BLaER1 treated with 17β-estradiol and CSF1 and Interleukin-3, amounts not matched to agents 10 nM and 100 nM (cell line): ENCODE measurements at regions not wholly inside any gene's neighbourhood (a gene's known extent, or its start where the extent isn't known, plus 50 kb on each side); places are given as distances from the start of the nearest gene placed in this dataset.
A peak's percentile ranks its signal among the peaks of the same experiment; 100 is the strongest.

Experiments
- H3K27ac ChIP-seq, 11 experiments: shearing (Covaris generic); formaldehyde crosslinking; 2 replicates each; pipeline ENCODE4 v1.8.1; 2022
- H3K27me3 ChIP-seq, 11 experiments: shearing (Covaris generic); formaldehyde crosslinking; 2 replicates each; pipeline ENCODE4 v1.8.1; 2022
- H3K36me3 ChIP-seq, 11 experiments: shearing (Covaris generic); formaldehyde crosslinking; 2 replicates each; pipeline ENCODE4 v1.8.1; 2022
- H3K4me1 ChIP-seq, 10 experiments: shearing (Covaris generic); formaldehyde crosslinking; 2 replicates each; pipeline ENCODE4 v1.8.1; 2022
- H3K4me2 ChIP-seq, 11 experiments: shearing (Covaris generic); formaldehyde crosslinking; 2 replicates each; pipeline ENCODE4 v1.8.1; 2022
- H3K4me3 ChIP-seq, 10 experiments: shearing (Covaris generic); formaldehyde crosslinking; 2 replicates each; pipeline ENCODE4 v1.8.1; 2022
- H3K9ac ChIP-seq, 11 experiments: shearing (Covaris generic); formaldehyde crosslinking; 2 replicates each; pipeline ENCODE4 v1.8.1; 2022
- H3K9me3 ChIP-seq, 11 experiments: shearing (Covaris generic); formaldehyde crosslinking; replicated peaks in 1 of 11; 2 replicates each; pipeline ENCODE4 v1.8.1; 2022
- H4K20me1 ChIP-seq, 11 experiments: shearing (Covaris generic); formaldehyde crosslinking; 2 replicates each; pipeline ENCODE4 v1.8.1; 2022
- Cebpa-rat ChIP-seq, 11 experiments: shearing (Covaris generic); IDR thresholded peaks; 2 replicates each; pipeline ENCODE4 v1.8.1; 2022

DNA sequence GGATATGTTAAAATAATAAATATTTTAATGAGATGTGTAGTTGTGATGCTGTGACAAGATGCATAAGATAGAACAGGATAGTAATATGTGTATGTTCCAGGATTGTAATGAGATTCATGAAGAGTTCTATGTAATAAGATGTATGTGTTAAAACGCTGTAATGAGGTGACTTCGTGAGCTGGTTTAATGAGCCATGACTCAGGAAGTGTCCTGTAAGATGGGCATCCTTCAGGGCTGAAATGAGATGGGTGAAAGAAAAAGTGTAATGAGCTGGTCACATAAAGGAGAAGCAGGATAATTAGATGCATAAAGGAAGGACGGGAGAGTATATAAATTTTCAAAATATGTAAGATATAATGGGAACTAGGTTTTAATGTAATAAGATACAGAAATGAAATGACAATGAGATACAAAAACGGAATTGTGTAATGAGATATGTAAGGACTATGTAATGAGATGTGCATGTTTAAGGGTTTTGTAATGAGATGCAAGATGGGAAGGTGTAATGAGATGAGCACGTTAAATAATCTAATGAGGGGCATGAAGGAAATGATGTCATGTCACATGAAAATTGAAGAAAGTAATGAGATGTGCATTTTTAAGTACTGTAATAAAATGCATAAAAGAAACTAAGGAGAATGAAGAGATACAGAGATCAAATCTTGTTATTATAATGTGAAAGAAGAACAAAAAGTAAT lies 524.8 kb upstream of the STXBP6 start:
- H3K4me1 ChIP-seq = no peaks in the 10 kb centered on the region

DNA sequence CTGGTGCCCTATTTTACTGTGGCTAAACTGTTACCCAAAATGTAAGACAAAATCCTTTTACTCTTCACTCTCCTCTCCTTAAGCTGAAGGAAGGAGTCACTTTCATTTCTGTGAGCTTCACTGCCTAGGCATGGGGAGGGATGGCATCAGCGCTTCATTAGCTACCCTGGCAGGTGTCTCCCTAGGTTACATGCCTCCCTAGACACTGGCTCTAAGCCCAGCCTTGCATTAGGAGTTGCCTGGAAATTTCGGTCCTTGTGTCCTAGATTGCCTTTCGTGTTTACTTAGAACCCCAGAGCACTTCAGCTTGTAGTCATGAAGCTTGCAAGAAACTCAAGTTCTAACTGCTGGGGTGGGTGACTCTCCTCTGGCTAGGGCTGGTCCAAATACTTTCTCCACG lies 520.5 kb upstream of the STXBP6 start:
- Histone ChIP-seq H4K20me1 (no peaks in the 10 kb centered on the region), H3K4me1 (no peaks in the 10 kb centered on the region), H3K4me3 (no peak overlapping the region), H3K4me2 (no peak overlapping the region), H3K27ac (no peak overlapping the region), H3K9me3 (peaks cover 0 to 12% (median 5%) of the 10 kb centered on the region in 11 experiments; a peak in 6 of 22 replicates), H3K27me3 (no peaks in the 10 kb centered on the region), H3K9ac (no peak overlapping the region), H3K36me3 (no peaks in the 10 kb centered on the region)
- no peak for TF ChIP-seq Cebpa-rat (IDR thresholded peaks at IDR 0.05)

More for the DNA sequence above, 524.8 kb upstream of the STXBP6 start:
- Histone ChIP-seq H3K9ac (no peak overlapping the region), H3K27me3 (no peaks in the 10 kb centered on the region), H3K4me2 (no peak overlapping the region), H3K9me3 (peaks cover 0 to 4% (median 0%) of the 10 kb centered on the region in 11 experiments; a peak in 5 of 22 replicates), H3K36me3 (no peaks in the 10 kb centered on the region), H4K20me1 (no peaks in the 10 kb centered on the region), H3K27ac (no peak overlapping the region), H3K4me3 (no peak overlapping the region)
- no peak for TF ChIP-seq Cebpa-rat (IDR thresholded peaks at IDR 0.05)

- no peaks in the 10 kb centered on the region for H4K20me1 ChIP-seq
- H3K4me3 ChIP-seq = no peak overlapping the region
- H3K27ac ChIP-seq = no peak overlapping the region
- no peaks in the 10 kb centered on the region for H3K36me3 ChIP-seq
- TF ChIP-seq Cebpa-rat (IDR thresholded peaks at IDR 0.05) = no peak
- peaks cover 0 to 16% (median 7%) of the 10 kb centered on the region in 11 experiments; a peak in 8 of 22 replicates for H3K9me3 ChIP-seq
- no peak overlapping the region for H3K9ac ChIP-seq
- H3K27me3 ChIP-seq = no peaks in the 10 kb centered on the region
- H3K4me1 ChIP-seq = peaks cover 0 to 45% (median 9%) of the 10 kb centered on the region in 10 experiments; a peak in 10 of 20 replicates
- H3K4me2 ChIP-seq = peak overlapping the region in 6 of 11 experiments; percentile 37 to 58 (median 54); a peak in 12 of 22 replicates
Measured at GRCh38 chr14:25557466-25557865, 507.5 kb upstream of the STXBP6 start.

DNA sequence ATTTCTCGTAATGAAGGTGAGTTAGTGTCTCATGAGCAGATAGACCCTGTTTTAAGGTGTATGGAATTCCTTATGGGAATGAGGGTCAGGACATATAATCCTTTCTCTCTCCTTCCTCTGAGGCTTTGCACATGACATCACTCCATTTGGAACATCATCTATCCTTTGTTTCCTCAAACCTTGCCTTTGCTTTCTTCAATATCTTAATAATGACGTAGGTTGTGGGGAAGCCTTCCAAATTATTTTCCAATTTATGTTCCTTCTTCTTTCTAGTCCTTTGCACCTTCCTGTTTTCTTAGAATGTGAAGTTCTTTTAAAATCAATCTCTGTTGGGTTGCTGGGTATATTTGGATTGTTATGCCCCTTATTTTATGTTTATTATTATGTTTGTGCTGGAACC lies 502.9 kb upstream of the STXBP6 start:
- H3K4me3 ChIP-seq = no peak overlapping the region
- H3K36me3 ChIP-seq = no peaks in the 10 kb centered on the region
- peaks cover 0 to 8% (median 0%) of the 10 kb centered on the region in 11 experiments; a peak in 4 of 22 replicates for H3K9me3 ChIP-seq
- no peak overlapping the region for H3K4me2 ChIP-seq
- H3K4me1 ChIP-seq = peaks cover 0 to 19% (median 6%) of the 10 kb centered on the region in 10 experiments; a peak in 10 of 20 replicates
- no peak overlapping the region for H3K27ac ChIP-seq
- no peak overlapping the region for H3K9ac ChIP-seq
- TF ChIP-seq Cebpa-rat (IDR thresholded peaks at IDR 0.05) = no peak
- H4K20me1 ChIP-seq = no peaks in the 10 kb centered on the region
- no peaks in the 10 kb centered on the region for H3K27me3 ChIP-seq

DNA sequence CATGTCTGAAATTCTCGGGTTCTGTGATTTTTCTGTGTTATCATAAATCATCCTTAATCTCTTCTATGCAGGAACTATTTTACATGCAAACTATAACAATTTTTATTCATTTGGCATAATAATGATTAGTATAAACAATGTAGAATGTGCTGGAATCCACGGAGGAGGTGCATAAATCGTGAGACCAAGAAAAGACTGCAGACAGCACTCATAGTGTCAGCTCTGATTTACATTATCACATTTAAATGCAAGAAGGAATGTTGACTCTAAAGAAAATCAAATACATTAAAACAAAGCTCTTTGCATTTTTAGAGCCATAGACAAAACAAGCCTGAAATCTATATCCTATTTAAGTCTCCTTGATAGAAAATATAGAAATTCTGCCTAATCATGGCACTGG lies 501.7 kb upstream of the STXBP6 start:
- Histone ChIP-seq H3K27me3 (no peaks in the 10 kb centered on the region), H3K36me3 (no peaks in the 10 kb centered on the region), H4K20me1 (no peaks in the 10 kb centered on the region), H3K4me2 (no peak overlapping the region), H3K9me3 (peaks cover 0 to 8% (median 0%) of the 10 kb centered on the region in 11 experiments; a peak in 4 of 22 replicates), H3K4me3 (no peak overlapping the region), H3K4me1 (peaks cover 0 to 8% (median 2%) of the 10 kb centered on the region in 10 experiments; a peak in 9 of 20 replicates), H3K27ac (no peak overlapping the region), H3K9ac (no peak overlapping the region)
- TF ChIP-seq Cebpa-rat (IDR thresholded peaks at IDR 0.05) = no peak

DNA sequence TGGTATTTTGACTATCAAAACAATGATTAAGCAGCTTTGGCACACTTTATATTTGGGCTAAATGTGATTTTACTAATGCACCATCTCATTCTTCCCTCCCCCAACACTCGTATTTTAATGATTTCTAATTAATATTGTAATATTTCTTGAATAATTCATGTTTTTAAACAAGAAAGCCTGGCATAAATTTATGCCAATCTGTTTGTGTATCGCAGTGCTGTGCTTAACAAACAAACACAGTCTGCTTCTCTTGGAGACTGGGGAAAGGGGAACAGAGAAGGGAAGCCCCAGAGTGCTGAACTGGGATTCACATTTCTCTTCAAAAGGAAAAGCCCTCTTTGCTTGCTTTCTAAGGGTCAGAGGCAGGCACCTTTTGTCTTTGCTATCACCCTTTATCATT lies 496.9 kb upstream of the STXBP6 start:
- Histone ChIP-seq H3K27me3 (no peaks in the 10 kb centered on the region), H4K20me1 (no peaks in the 10 kb centered on the region), H3K36me3 (no peaks in the 10 kb centered on the region), H3K4me1 (no peaks in the 10 kb centered on the region), H3K9me3 (no peaks in the 10 kb centered on the region), H3K4me3 (no peak overlapping the region), H3K27ac (no peak overlapping the region), H3K9ac (no peak overlapping the region), H3K4me2 (no peak overlapping the region)
- no peak for TF ChIP-seq Cebpa-rat (IDR thresholded peaks at IDR 0.05)

DNA sequence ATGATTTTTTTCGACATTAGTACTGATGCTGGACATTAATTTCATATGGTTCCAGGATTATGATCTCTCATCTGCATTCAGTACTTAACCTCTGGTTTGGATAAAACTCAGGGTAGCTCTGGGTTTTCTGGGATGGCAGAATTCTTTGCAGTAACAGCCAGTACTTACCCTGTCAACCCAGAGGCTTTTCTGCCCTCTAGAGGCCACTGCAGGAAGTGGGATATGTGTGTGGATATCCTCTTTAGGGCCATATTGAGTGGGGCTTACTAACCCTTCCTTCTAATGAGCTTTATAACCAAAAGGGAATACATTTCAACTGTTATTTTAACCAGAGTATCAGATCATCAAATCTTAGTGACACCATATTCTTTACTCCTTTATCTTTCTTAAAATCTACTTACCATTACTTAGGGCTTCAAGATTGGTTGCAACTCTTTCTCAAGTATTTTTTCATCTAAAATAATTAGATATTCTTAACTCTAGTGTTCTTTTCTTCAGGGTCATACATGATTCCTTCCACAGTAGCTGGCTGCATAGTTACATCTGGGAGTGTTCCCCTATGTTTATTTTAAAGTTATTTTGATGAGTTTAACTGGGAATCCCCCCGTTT lies 488.0 kb upstream of the STXBP6 start:
- Histone ChIP-seq H3K36me3 (no peaks in the 10 kb centered on the region), H3K4me3 (no peak overlapping the region), H3K27ac (no peak overlapping the region), H3K4me2 (no peak overlapping the region), H3K9ac (no peak overlapping the region), H3K9me3 (peaks cover 2 to 14% (median 10%) of the 10 kb centered on the region in 11 experiments; a peak in 20 of 22 replicates), H3K27me3 (no peaks in the 10 kb centered on the region), H4K20me1 (no peaks in the 10 kb centered on the region), H3K4me1 (peaks cover 0 to 8% (median 0%) of the 10 kb centered on the region in 10 experiments; a peak in 1 of 20 replicates)
- no peak for TF ChIP-seq Cebpa-rat (IDR thresholded peaks at IDR 0.05)

DNA sequence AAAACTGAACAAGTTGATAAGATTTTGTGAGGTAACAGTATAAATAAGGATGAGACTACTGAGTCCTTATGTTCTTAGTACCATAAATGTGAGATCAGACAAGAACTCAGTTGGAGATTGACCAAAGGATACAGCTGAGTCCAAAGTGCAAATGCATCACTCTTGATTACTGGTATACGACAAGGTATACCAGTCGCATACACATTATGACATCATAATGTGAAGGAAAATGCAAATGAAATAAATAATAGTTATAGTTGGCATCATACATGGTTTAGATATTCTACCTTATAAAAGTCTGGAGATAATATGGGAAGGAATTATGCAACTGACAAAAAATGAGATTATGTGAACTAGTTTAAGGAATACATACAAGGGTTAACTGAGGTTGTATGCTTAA lies 476.3 kb upstream of the STXBP6 start:
- Histone ChIP-seq H3K36me3 (no peaks in the 10 kb centered on the region), H3K4me1 (no peaks in the 10 kb centered on the region), H3K4me2 (no peak overlapping the region), H3K4me3 (no peak overlapping the region), H3K9me3 (peaks cover 0 to 3% (median 0%) of the 10 kb centered on the region in 11 experiments; a peak in 1 of 22 replicates), H4K20me1 (no peaks in the 10 kb centered on the region), H3K27ac (no peak overlapping the region), H3K27me3 (no peaks in the 10 kb centered on the region), H3K9ac (no peak overlapping the region)
- no peak for TF ChIP-seq Cebpa-rat (IDR thresholded peaks at IDR 0.05)

DNA sequence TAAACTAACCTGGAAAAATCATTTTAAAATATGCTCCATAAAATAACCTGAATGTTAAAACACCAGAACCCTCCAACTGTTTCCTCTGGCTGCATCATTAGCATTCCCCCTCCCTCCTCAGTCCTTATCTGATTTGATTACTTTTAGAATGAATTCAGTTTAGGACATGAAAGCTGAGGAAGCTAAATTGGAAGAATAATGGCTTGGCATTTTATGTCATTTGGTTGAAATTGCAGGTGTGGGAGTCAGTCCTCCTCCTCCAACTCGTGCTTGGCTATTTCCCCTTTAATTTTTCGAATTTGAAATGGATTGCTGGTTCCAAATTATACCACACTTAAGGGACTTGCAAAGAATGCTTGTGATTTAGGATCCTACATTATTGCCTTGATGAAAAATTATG lies 473.0 kb upstream of the STXBP6 start:
- H3K27me3 ChIP-seq = no peaks in the 10 kb centered on the region
- no peaks in the 10 kb centered on the region for H3K9me3 ChIP-seq
- no peak overlapping the region for H3K4me3 ChIP-seq
- no peak overlapping the region for H3K4me2 ChIP-seq
- no peaks in the 10 kb centered on the region for H4K20me1 ChIP-seq
- H3K4me1 ChIP-seq = no peaks in the 10 kb centered on the region
- H3K27ac ChIP-seq = no peak overlapping the region
- H3K9ac ChIP-seq = no peak overlapping the region
- H3K36me3 ChIP-seq = no peaks in the 10 kb centered on the region
- TF ChIP-seq Cebpa-rat (IDR thresholded peaks at IDR 0.05) = no peak
